Loucy (cell line): ENCODE measurements at regions not wholly inside any gene's neighbourhood (a gene's known extent, or its start where the extent isn't known, plus 50 kb on each side); places are given as distances from the start of the nearest gene placed in this dataset.

Experiments used
- EZH2phosphoT487 ChIP-seq: fragments of 200-600 bp; IDR thresholded peaks from 2 replicates; pipeline ENCODE4 v1.6.1; 2018; ENCODE audit warnings: antibody characterized with exemption, mild to moderate bottlenecking, moderate library complexity, borderline replicate concordance
- TF ChIP-seq, protein P1 (sequence below): fragments of 200-600 bp; sonication (generic); conservative IDR thresholded peaks from 2 replicates; pipeline ENCODE4 v1.5.1; 2014; ENCODE audit warnings: mild to moderate bottlenecking, antibody characterized with exemption, low read length

DNA sequence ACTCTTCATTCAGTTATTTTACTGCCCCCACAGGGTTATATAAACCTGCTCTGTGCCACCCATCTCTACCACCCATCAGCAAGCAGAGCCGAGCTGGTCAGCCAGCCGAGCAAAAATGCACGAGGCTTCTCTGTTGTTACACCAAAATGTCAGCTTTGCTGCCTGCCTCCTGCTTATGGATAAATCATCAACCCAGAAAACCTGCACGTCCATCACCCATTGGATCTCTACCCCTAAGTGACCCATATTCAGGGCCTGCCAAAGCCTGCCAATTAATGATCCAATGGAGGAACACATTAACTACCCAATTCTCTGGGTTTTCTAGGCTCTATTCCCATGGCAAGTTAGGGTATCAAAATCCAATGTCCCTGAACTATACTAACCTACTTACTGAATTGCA, 365.5 kb upstream of the ACVR2A start:
- TF ChIP-seq, protein P1, sequence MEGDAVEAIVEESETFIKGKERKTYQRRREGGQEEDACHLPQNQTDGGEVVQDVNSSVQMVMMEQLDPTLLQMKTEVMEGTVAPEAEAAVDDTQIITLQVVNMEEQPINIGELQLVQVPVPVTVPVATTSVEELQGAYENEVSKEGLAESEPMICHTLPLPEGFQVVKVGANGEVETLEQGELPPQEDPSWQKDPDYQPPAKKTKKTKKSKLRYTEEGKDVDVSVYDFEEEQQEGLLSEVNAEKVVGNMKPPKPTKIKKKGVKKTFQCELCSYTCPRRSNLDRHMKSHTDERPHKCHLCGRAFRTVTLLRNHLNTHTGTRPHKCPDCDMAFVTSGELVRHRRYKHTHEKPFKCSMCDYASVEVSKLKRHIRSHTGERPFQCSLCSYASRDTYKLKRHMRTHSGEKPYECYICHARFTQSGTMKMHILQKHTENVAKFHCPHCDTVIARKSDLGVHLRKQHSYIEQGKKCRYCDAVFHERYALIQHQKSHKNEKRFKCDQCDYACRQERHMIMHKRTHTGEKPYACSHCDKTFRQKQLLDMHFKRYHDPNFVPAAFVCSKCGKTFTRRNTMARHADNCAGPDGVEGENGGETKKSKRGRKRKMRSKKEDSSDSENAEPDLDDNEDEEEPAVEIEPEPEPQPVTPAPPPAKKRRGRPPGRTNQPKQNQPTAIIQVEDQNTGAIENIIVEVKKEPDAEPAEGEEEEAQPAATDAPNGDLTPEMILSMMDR, result no peak
- TF ChIP-seq EZH2phosphoT487, result no peak
